Skin epidermis (tissue), 12 donors: ENCODE measurements at regions not wholly inside any gene's neighbourhood (a gene's known extent, or its start where the extent isn't known, plus 50 kb on each side); places are given as distances from the start of the nearest gene placed in this dataset.

Experiments used
- H3K27ac ChIP-seq, 21 experiments: fragments of 200-600 bp; sonication (generic) in 11 of 21; one replicate each; pipeline ENCODE4 v1.5.0; 2020; ENCODE audit warnings: mild to moderate bottlenecking in 3 of 21, inconsistent platforms in 2 of 21, moderate library complexity in 2 of 21
- H3K4me3 ChIP-seq, 7 experiments: fragments of 200-600 bp; sonication (generic) in 2 of 7; one replicate each; pipeline ENCODE4 v1.5.0; 2020; ENCODE audit warnings: inconsistent platforms in 2 of 7, mild to moderate bottlenecking in 2 of 7, moderate library complexity in 1 of 7

DNA sequence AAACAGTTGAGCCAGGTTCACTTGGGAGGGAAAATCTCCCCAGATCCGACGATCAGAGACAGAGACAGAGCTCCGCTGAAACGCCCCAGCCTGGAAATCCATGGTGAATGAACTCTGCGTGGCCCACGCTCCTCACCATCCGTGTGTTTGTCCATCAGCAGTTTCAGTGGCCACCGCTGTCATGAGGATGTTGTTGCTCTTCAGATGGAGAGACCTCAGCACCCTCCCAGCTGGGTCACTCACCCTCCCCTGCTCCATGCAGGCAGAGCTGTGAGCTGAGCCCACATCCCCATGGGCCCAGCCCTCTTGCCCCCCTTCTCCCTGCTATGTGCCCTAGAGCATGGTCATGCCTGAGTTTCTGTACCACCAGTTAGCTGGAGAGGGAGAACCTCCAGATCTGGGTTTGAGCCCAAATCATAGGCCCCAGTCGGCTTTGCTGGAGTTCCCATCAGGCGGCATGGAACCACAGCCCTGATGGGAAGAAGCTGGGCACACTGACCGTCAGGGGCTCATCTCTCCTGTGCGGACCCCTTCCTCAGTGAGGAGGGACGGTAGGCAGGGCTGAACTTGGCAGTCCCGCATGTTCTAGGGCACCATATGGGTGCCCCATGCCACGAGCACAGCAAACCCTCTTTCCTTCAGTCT is 154.4 kb upstream of the COL5A1 start:
- no peak overlapping the region for H3K27ac ChIP-seq
- no peak overlapping the region for H3K4me3 ChIP-seq

DNA sequence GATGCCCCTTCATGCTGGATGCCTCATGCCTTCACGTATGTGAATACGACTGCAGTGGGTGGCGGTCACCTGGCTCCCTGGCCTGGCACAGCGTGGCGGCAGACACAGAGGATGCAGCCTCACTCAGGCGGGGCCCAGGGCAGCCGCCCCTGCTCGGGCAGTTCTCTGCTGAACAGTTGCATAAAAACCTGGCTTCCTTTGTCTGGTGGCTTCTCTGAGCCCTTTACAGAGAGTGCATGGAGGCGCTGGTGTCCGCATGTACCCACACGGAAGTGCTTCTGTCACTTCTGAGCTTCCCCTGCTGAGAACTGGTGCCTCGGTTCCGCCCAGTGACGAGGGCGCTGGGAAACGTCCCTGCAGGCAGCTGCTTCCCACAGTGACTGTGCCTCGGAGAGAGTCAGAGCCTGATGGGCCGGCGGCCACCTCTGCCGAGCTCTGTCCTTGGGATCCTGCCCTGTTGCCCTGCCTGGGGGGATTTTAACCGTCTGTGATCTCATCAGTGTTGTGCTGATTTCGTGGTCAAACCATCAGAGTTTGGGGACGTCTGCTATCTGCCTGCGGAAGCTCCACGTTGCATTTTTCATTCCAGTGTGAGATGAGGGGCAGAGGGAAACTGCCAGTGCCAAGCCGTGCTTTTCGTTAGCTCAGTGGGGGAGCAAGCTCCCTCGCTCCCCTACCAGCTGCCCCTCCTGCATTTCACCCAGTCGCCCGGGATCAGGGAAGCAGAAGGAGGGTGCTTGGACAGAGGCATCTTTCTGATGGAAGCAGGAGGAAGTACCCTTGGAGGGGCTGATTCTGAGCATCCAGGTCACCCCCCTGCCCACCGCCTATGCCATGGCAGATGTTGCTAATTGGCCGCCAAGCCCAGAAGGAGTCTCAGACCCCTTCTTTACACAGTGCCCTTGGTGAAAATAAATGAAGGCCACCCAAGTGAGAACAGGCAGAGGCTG is 153.0 kb upstream of the COL5A1 start:
- H3K27ac ChIP-seq = peak overlapping the region in 6 of 21 experiments; percentile 9 to 35 (median 14)

DNA sequence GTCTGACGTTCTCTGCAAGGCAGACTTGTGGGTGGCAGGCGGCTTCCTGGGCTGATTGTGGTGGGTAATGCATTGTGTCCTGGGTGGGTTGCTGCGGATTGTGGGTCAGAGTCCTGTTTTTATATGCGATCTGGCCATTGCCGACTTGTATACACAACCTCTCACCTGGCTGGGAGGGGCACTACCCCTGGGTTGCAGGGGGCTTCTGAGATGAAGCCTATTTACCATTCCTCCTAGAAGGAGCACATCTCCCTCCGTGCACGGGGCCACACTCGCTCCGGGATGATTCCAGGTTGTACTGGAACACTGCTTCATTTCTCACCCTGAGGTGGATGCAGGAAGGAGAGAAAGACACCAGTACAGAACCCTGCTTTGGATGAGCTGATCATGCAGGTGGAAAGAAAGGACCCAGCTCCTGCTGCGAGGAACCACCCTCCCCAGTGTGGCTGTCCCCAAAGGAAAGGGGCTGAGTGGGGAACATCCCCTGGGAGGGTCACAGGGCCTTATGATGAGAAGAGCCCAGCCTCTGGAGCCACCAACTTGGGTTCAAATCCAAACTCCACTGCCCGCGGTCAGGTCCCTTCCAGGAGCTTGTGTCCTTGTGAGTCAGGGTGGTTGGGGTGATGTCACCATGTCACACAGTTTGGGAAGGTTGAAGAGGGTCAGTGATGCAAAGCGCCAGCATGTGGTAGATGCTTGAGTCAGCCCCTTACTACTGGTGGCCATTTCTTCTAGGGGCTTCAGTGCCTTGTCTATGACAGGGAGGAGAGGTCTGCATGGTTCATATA is 151.8 kb upstream of the COL5A1 start:
- no peak overlapping the region for H3K27ac ChIP-seq

More for the DNA sequence above, 153.0 kb upstream of the COL5A1 start:
- no peak overlapping the region for H3K4me3 ChIP-seq

DNA sequence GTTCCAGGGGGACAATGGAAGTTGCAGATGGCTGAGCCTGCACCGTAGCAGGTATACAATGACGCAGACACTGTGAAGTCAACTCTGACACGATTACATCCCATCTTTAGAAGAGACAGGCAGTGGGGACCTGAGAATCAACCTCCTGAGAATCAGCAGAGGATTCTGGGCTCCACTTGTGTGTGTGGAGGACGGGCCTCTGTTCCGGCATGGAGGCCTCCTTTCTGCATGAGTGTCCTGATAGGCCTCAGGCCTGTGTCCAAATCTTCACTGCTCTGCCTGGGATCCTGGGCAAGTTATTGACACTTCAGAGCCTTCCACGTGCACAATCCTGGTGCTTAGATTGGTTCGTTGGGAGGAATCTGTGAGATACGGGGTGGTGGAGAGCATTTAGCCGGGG is 151.2 kb upstream of the COL5A1 start:
- H3K4me3 ChIP-seq = no peak overlapping the region
- no peak overlapping the region for H3K27ac ChIP-seq

More for the DNA sequence above, 151.8 kb upstream of the COL5A1 start:
- H3K4me3 ChIP-seq = no peak overlapping the region

GRCh38 chr9:134491196-134491835 is 150.3 kb upstream of the COL5A1 start:
- Histone ChIP-seq H3K27ac (peak overlapping the region in 5 of 21 experiments; percentile 9 to 64 (median 29)), H3K4me3 (no peak overlapping the region)

DNA sequence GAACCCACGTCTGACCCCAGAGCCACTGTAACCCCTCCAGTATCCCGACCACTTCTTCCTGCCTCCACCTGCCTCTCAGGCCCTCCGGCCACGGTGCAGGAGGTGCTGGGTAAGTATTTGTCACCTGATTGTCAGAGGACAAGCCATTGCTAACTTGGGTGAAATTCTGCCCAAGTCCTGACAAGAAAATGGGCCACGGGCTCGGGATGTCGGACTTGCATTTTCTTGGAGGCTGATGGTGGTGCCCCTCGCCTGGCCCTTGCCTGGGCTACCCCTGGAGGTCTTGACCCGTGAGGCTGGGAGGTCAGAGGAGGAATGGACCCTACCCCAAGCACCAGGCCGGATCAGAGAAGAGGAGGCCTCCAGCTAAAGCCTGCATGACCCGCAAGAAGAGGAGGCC is 149.7 kb upstream of the COL5A1 start:
- peak overlapping the region in 5 of 21 experiments; percentile 9 to 64 (median 29) for H3K27ac ChIP-seq
- no peak overlapping the region for H3K4me3 ChIP-seq

GRCh38 chr9:134492281-134492691 is 149.3 kb upstream of the COL5A1 start:
- Histone ChIP-seq H3K27ac (peak overlapping the region in 4 of 21 experiments; percentile 9 to 64 (median 34)), H3K4me3 (no peak overlapping the region)

- Histone ChIP-seq H3K4me3 (no peak overlapping the region), H3K27ac (peak overlapping the region in 1 of 21 experiments; percentile 10)
Observed at GRCh38 chr9:134492721-134493460, 148.7 kb upstream of the COL5A1 start.

DNA sequence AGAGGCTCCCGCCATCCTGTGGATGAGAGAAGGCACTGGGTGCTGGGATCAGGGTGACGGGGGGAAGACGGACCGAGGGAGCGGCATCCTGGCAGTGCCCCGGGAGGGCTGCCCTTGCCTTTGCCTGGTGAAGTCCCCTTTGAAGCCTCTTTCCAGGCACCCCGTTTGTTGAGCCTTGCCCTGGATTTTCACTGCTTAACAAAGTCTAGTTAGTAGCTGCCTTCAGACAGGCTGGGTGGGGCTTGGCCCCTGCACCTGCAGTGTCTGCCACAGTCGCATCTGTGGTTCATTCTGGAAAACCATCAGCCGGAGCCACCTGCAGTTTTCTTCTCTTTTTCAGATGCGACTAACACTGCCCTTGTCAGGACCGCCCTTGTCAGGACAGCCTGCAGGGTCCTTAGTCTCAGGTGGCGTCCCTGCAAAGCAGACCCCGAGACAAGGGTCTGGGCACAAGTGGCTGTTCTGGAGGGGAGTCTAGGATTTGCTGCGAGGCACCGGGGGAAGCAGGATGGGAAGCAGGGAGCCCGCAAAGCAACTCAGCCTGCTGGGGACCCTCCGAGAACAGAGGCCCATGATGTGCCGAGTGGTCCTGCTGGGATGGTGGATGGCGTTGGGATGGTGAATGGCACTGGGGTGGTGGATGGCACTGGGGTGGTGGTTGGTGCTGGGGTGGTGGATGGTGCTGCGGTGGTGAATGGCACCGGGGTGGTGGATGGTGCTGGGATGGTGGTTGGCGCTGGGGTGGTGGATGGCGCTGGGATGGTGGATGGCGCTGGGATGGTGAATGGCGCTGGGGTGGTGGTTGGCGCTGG is 147.9 kb upstream of the COL5A1 start:
- Histone ChIP-seq H3K27ac (no peak overlapping the region), H3K4me3 (no peak overlapping the region)

DNA sequence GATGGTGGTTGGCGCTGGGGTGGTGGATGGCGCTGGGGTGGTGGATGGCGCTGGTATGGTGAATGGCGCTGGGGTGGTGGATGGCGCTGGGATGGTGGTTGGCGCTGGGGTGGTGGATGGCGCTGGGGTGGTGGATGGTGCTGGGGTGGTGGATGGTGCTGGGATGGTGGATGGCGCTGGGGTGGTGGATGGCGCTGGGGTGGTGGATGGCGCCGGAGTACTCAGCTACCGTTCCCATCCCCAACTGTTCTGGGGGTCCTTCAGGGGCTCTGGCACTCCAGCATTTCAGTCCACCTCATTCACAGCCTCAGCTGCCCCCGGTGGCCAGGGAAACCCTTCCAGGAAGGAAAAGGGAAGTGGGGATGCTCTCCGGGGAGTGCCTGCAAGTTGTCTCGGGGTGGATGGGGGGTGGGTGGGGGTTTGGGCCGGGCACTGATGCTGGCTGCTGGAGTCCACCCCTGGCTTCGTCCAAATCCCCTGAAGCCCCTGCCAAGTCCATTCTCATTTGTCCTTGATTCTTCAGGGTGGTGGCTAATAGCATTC is 147.3 kb upstream of the COL5A1 start:
- no peak overlapping the region for H3K27ac ChIP-seq
- no peak overlapping the region for H3K4me3 ChIP-seq

DNA sequence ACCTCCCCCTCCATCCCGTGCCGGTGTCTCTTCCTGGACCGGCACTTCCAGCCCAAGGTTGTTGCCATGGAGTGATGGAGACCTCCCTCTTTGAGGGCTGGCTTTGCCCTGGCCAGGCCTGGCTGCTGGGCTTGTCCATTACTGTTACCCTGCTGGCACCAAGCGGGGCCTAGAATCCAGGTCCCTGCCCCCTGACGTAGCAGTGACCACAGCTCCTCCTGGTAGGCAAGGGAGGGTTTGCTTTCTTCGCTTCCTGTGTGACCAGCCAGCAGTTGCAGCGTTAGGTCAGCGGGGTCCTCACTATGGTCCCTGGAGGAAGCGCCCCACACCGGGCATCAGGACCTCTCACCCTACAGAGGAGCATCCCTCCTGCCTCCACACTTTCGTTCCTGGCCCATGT is 146.7 kb upstream of the COL5A1 start:
- no peak overlapping the region for H3K27ac ChIP-seq
- no peak overlapping the region for H3K4me3 ChIP-seq

- peak overlapping the region in 5 of 21 experiments; percentile 29 to 66 (median 59) for H3K27ac ChIP-seq
- H3K4me3 ChIP-seq = no peak overlapping the region
Observed at GRCh38 chr9:134495881-134496412, 145.7 kb upstream of the COL5A1 start.

DNA sequence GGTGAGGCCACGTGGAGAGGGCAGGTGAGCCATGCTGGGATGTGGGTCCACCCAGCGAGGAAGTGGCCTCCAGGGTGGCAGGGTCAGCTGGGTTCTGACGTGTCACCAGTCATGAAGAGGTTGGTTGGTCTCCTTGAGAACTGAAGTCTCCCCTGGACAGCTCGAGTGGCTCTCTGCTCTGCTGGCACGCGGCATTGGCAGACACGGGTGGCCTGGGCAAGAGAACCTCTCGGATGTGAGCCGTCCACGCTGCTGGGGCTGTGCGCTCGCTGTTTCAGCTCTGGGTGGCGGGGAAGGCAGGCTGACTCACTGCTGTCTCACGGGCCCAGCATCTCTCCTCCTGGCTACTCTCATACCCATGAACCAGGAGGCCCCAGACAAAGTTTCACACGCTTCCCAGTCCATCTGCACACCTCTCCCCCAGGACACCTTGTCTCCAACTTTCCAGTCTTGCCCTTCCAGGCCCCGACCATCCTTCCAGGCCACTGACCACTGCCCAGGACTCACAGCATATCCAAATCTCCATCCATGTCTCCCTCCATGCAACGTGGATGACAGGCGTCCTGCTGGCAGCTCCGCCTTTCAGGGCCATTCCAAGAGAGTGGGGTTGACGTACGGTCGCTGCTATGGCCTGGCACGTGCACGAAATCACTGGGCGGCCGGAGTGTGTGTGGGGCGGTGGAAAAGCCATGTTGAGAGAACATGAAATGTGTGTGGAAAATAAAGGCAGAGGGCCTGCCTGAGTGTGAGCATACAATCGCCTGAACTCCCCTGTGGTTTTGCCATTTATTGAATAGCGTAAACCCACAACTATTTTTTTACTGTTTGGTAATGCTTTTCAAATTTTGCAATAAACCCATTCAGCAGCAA is 145.0 kb upstream of the COL5A1 start:
- Histone ChIP-seq H3K27ac (peak overlapping the region in 10 of 21 experiments; percentile 10 to 66 (median 50)), H3K4me3 (no peak overlapping the region)

GRCh38 chr9:134497283-134497860 is 144.2 kb upstream of the COL5A1 start:
- Histone ChIP-seq H3K27ac (peak overlapping the region in 3 of 21 experiments; percentile 16 to 66 (median 23)), H3K4me3 (no peak overlapping the region)

- no peak overlapping the region for H3K27ac ChIP-seq
- no peak overlapping the region for H3K4me3 ChIP-seq
Observed at GRCh38 chr9:134498814-134499166, 142.8 kb upstream of the COL5A1 start.
